A673 (cell line): ENCODE measurements at regions not wholly inside any gene's neighbourhood (a gene's known extent, or its start where the extent isn't known, plus 50 kb on each side); places are given as distances from the start of the nearest gene placed in this dataset.

Source experiments
- EZH2 ChIP-seq: fragments of 200-600 bp; sonication (generic); IDR thresholded peaks from 2 replicates; pipeline ENCODE4 v1.6.1; 2017; ENCODE audit warnings: borderline replicate concordance, low read depth, mild to moderate bottlenecking, mixed read lengths, antibody characterized with exemption, low read length; ENCODE audit not compliant: poor library complexity, severe bottlenecking
- TF ChIP-seq, protein P1 (sequence below): fragments of 300-800, 200-600 bp; sonication (generic); conservative IDR thresholded peaks from 2 replicates; pipeline ENCODE4 v1.5.1; 2017; ENCODE audit warnings: low read depth, mild to moderate bottlenecking, antibody characterized with exemption, low read length, moderate library complexity, mixed read lengths

DNA sequence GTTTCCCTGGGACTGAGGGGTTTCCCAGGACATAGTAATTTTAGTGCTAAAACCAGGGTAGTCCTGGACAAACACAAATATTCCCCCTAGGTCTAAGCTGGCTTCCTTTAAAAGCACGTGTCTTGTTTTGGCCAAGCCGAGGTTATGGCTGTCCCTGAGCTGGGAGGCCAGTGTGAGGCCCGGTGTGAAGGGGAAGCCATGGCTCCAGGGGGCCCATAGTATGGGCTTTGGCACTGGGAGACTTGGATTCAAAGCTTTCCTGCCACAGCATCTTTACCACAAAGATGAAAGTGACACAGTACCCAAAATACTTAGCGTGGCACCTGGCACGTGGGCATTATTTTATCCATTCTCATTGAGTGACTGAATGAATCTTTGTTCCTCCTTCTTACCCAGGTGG lies 345.2 kb downstream of the ZNF536 start:
- TF ChIP-seq, protein P1, sequence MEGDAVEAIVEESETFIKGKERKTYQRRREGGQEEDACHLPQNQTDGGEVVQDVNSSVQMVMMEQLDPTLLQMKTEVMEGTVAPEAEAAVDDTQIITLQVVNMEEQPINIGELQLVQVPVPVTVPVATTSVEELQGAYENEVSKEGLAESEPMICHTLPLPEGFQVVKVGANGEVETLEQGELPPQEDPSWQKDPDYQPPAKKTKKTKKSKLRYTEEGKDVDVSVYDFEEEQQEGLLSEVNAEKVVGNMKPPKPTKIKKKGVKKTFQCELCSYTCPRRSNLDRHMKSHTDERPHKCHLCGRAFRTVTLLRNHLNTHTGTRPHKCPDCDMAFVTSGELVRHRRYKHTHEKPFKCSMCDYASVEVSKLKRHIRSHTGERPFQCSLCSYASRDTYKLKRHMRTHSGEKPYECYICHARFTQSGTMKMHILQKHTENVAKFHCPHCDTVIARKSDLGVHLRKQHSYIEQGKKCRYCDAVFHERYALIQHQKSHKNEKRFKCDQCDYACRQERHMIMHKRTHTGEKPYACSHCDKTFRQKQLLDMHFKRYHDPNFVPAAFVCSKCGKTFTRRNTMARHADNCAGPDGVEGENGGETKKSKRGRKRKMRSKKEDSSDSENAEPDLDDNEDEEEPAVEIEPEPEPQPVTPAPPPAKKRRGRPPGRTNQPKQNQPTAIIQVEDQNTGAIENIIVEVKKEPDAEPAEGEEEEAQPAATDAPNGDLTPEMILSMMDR, result no peak
- TF ChIP-seq EZH2, result no peak
